Activated naive CD4-positive, alpha-beta T cell treated with anti-CD3 and anti-CD28 coated beads, Interleukin-2, amount 50 U/mL, for 24 hours (primary cell): ENCODE measurements at regions not wholly inside any gene's neighbourhood (a gene's known extent, or its start where the extent isn't known, plus 50 kb on each side); places are given as distances from the start of the nearest gene placed in this dataset.

Experiments used
- H3K27ac Mint-ChIP-seq: one replicate; pipeline ENCODE4 v1.8.0; 2021; ENCODE audit warnings: mild to moderate bottlenecking, mixed read lengths
- H3K27me3 Mint-ChIP-seq: one replicate; pipeline ENCODE4 v1.8.0; 2021; ENCODE audit warnings: mixed read lengths
- H3K36me3 Mint-ChIP-seq: one replicate; pipeline ENCODE4 v1.8.0; 2021; ENCODE audit warnings: mixed read lengths
- H3K4me1 Mint-ChIP-seq: one replicate; pipeline ENCODE4 v1.8.0; 2021; ENCODE audit warnings: mixed read lengths
- H3K4me3 Mint-ChIP-seq: one replicate; pipeline ENCODE4 v1.8.0; 2021; ENCODE audit warnings: mild to moderate bottlenecking, mixed read lengths
- H3K9me3 Mint-ChIP-seq: one replicate; pipeline ENCODE4 v1.8.0; 2021; ENCODE audit warnings: mixed read lengths

DNA sequence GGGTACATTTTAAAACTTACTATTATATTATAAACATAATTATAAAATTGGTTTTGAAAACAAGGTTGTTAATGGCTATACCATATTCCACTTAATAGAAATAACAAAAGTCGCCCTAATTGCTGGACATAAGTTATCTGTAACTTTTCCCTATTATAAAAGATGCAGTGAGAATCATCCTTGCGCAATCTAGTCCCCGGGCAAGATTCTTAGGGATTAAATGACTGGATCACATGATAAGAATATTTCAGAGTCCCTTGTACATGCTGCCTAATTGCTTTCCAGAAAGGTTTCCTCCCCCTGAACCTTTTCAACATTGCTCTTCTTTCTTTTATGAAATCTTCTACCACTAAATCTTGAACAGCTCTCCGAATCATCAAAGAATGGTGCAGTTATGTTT is 479.8 kb upstream of the MKI67 start:
- Mint-ChIP-seq H3K4me1 (no peaks in the 10 kb centered on the region), H3K4me3 (no peak overlapping the region), H3K27me3 (peaks cover 1% of the 10 kb centered on the region), H3K36me3 (no peaks in the 10 kb centered on the region), H3K9me3 (peaks cover 4% of the 10 kb centered on the region), H3K27ac (no peak overlapping the region)

DNA sequence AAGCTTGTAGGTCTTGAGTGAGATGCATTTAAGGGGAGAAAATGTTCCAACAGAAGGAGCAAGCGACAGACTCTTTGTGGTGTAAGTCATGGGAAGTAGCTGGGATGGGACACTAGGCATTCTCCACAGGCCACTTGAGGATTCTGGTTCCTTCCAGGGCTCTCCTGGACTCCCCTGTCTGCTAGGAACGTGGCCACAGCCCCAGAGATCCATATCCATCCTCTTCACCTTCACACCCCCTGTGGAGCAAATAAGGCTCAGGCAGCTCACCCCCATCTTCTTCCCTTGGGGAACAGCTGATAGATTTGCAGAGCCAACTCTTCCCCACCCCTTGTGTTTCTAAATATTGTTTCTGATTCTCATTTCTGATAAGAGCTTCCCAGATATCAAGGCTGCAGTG is 482.6 kb upstream of the MKI67 start:
- H3K27ac Mint-ChIP-seq = no peak overlapping the region
- no peaks in the 10 kb centered on the region for H3K4me1 Mint-ChIP-seq
- no peak overlapping the region for H3K4me3 Mint-ChIP-seq
- H3K9me3 Mint-ChIP-seq = no peaks in the 10 kb centered on the region
- no peaks in the 10 kb centered on the region for H3K36me3 Mint-ChIP-seq
- H3K27me3 Mint-ChIP-seq = no peaks in the 10 kb centered on the region

DNA sequence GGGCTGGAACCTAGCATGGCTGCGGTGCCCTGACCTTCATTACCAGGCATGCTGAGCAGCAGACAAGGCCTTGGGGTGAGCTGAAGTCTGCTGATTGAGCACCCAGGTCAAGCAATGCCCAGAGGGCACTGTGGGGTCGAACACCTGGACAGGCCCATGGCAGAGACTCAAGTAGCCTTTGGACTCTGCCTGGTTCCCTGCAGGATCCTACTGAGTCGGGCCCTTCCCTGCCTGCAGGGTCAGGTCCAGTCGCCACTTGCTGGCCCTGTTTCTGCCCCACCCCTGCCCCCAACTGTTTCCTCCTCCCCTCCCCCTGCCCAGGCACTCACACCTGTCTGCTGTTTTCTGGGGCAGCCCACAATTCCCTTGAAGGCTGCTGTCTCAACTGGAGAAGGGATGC is 483.2 kb upstream of the MKI67 start:
- H3K36me3 Mint-ChIP-seq = no peaks in the 10 kb centered on the region
- no peaks in the 10 kb centered on the region for H3K27me3 Mint-ChIP-seq
- no peak overlapping the region for H3K27ac Mint-ChIP-seq
- H3K4me1 Mint-ChIP-seq = no peaks in the 10 kb centered on the region
- no peaks in the 10 kb centered on the region for H3K9me3 Mint-ChIP-seq
- H3K4me3 Mint-ChIP-seq = no peak overlapping the region

DNA sequence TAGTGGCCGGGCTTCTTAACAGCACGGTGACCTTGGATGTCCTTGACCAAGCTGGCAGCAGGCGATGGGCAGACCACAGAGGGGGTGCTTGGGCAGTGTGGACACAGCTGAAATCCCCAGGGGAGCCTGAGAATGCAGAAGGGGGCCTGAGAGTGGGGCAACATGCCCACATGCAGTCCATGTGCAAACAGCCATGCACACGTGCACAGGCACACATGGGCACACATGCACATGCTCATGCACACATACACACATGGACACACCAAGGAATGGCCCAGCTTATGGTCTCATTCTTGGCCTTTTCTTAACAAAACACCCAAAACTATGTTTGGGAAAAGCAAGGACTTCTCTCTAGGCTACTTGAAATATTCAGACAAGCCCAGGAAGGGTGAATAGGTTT is 483.9 kb upstream of the MKI67 start:
- Mint-ChIP-seq H3K27ac (no peak overlapping the region), H3K9me3 (no peaks in the 10 kb centered on the region), H3K4me1 (no peaks in the 10 kb centered on the region), H3K27me3 (no peaks in the 10 kb centered on the region), H3K4me3 (no peak overlapping the region), H3K36me3 (no peaks in the 10 kb centered on the region)

DNA sequence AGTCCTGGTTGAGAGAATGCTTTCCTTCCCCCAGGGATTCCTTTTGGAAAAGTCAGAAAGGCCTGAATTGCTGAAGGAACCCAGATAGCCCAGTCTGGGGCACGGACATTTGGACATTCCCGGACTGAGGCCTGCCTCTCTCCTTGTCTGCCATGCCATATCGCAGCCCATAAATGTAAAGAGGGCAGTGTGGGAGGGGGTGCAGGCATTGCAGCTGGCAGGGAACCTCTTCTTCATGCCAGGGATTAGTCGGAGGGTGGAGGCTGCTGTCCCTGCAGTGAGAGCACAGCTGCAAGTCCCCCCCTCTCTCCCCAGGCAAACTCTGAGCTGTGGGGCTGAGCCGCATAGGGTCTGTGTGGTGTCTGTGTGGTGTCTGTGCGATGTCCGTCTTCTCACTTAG is 486.0 kb upstream of the MKI67 start:
- H3K9me3 Mint-ChIP-seq = no peaks in the 10 kb centered on the region
- no peak overlapping the region for H3K27ac Mint-ChIP-seq
- no peaks in the 10 kb centered on the region for H3K27me3 Mint-ChIP-seq
- no peaks in the 10 kb centered on the region for H3K36me3 Mint-ChIP-seq
- H3K4me3 Mint-ChIP-seq = no peak overlapping the region
- no peaks in the 10 kb centered on the region for H3K4me1 Mint-ChIP-seq

DNA sequence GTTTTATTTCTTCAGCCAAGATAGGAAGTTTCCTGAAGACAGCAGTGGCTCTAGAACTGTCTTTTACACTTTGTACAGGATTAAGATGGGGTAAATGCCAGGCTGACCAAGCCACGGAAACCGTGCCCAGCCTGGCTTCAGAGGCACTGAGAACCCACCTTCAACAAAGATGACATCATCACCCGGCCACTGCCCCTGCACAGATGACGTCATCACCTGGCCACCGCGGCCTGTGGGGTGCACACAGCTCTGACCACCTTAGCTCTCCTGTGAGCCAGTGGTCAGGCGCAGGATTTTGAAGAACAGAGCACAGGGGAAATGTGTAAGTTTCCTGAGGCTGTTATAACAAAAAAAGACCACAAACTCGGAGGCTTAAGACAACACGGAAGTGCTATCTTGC is 486.4 kb upstream of the MKI67 start:
- Mint-ChIP-seq H3K4me1 (no peaks in the 10 kb centered on the region), H3K9me3 (no peaks in the 10 kb centered on the region), H3K4me3 (no peak overlapping the region), H3K27me3 (no peaks in the 10 kb centered on the region), H3K36me3 (no peaks in the 10 kb centered on the region), H3K27ac (no peak overlapping the region)

DNA sequence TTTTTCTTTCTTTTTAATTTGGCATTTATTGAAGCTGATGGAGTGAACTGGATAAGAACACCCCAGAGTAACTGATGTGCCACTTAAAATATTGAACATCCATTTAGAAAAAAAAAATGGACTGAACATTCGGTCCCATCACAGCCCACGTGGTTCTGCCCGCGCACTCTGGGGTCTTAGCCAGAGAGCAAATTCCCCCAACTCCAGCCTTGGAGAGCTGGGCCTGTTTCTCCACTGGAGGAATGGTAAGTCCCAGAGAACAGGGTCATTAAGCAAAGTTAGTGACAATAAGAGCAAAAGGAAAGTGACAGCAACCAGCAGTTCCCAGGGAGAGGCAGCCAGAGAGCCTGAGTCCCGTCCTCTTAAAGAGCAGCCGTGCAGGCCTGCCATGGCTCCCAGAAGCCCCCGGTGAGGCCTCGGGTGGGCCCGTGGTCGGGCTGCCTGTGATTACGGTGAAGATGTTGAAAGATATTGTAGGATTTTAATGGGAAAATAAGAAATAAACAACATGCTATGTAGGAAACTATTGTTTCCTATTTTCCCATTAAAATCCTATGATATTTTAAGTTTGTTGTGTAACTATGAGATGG is 487.9 kb upstream of the MKI67 start:
- H3K27me3 Mint-ChIP-seq = no peaks in the 10 kb centered on the region
- no peaks in the 10 kb centered on the region for H3K9me3 Mint-ChIP-seq
- no peak overlapping the region for H3K27ac Mint-ChIP-seq
- H3K4me1 Mint-ChIP-seq = no peaks in the 10 kb centered on the region
- H3K4me3 Mint-ChIP-seq = no peak overlapping the region
- no peaks in the 10 kb centered on the region for H3K36me3 Mint-ChIP-seq

DNA sequence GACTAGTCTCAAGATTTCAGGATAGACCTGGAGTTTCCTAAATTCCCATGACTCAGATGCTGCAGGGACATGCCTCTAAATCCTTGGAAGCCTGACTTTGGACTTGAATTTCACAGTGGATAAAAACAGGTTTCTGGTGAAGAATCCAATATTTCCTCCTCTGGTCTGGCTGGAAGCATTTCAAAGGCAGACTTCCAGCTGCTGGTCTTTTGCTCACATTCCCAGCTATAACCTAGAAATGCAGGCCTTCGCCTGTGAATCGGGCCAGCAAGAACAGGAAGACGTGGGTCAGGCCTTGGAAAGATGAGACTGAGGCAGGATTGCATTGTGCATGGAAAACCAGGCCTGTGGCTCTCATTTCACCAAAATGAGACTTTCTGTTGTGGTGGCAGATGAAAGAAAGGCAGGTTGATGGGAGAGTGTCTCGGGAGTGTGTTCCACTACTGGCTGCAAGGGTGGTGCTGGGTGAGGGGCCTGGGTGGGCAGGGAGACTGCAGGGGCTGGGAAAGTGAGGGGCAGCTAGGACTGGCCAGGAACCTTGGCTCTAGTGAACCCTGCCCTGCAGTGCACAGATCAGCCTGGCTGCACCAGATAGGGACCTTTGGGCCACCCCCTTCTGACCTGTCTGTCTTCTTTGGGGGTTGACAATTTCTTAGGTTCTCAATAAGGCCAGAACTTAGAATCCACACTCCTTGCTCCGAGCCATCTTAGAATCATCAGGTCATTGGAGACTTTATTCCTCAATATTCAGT is 488.8 kb upstream of the MKI67 start:
- Mint-ChIP-seq H3K27me3 (no peaks in the 10 kb centered on the region), H3K4me3 (no peak overlapping the region), H3K27ac (no peak overlapping the region), H3K36me3 (no peaks in the 10 kb centered on the region), H3K9me3 (no peaks in the 10 kb centered on the region), H3K4me1 (no peaks in the 10 kb centered on the region)

DNA sequence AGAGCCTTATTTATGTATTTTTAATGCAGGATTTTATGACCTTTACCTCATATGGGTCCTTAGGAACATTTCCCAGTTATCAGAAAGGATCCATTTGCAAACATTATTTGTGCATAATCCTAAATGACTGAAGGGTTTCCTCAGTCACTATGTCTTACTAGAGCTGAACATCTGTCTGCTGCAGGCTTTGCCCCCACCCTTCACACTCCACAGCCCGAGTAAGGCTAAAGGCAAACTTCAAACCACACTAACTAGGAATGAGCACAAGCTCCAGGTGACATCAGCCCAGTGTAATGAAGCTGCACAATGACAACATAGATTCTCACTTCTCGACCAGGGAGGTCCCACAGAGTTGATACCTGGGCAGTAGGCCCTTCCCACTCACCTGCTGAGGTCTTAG is 491.3 kb upstream of the MKI67 start:
- Mint-ChIP-seq H3K4me3 (no peak overlapping the region), H3K9me3 (no peaks in the 10 kb centered on the region), H3K27ac (no peak overlapping the region), H3K27me3 (no peaks in the 10 kb centered on the region), H3K36me3 (no peaks in the 10 kb centered on the region), H3K4me1 (no peaks in the 10 kb centered on the region)

DNA sequence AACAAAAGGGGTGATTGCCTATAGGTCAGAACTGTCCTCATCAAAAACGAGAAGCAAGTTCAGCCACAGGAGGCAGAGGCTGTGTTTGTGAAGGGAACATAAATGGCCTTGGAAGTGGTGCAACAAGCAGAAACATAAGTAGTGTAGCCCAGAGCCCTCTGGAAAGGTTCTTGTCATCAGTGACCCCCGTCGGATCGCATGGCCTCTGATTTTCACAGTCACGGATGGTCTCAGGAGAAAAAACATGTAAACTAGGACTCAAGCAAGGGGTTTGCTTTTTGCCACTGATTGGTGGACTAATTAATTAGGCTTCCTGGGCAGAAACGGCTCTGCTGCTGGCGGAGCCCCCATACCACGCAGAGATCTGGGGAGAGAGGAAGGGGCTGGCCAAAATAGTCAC is 496.5 kb upstream of the MKI67 start:
- H3K27ac Mint-ChIP-seq = no peak overlapping the region
- H3K36me3 Mint-ChIP-seq = no peaks in the 10 kb centered on the region
- peaks cover 2% of the 10 kb centered on the region for H3K27me3 Mint-ChIP-seq
- H3K4me1 Mint-ChIP-seq = no peaks in the 10 kb centered on the region
- no peak overlapping the region for H3K4me3 Mint-ChIP-seq
- no peaks in the 10 kb centered on the region for H3K9me3 Mint-ChIP-seq

DNA sequence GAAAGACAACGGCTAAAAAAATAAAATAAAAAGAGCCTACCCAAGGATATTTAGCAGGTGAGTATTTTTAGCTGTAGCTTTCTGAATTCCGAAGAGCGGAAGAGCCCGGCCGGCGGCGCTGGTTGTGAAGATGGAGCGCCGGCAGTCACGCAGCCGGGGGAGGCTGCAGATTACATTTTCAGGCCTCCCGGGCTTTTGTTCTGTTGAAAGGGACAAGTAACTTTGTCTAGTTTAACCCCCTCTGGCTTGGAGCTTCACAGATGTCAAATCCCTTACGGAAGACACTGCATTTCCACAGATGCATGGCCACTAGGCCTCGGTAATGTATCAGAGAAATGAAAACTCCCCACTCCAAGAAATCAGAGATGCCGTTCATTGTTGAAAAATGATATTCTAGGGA is 497.6 kb upstream of the MKI67 start:
- no peaks in the 10 kb centered on the region for H3K4me1 Mint-ChIP-seq
- H3K36me3 Mint-ChIP-seq = no peaks in the 10 kb centered on the region
- H3K9me3 Mint-ChIP-seq = no peaks in the 10 kb centered on the region
- H3K27me3 Mint-ChIP-seq = peaks cover 2% of the 10 kb centered on the region
- H3K27ac Mint-ChIP-seq = no peak overlapping the region
- no peak overlapping the region for H3K4me3 Mint-ChIP-seq

DNA sequence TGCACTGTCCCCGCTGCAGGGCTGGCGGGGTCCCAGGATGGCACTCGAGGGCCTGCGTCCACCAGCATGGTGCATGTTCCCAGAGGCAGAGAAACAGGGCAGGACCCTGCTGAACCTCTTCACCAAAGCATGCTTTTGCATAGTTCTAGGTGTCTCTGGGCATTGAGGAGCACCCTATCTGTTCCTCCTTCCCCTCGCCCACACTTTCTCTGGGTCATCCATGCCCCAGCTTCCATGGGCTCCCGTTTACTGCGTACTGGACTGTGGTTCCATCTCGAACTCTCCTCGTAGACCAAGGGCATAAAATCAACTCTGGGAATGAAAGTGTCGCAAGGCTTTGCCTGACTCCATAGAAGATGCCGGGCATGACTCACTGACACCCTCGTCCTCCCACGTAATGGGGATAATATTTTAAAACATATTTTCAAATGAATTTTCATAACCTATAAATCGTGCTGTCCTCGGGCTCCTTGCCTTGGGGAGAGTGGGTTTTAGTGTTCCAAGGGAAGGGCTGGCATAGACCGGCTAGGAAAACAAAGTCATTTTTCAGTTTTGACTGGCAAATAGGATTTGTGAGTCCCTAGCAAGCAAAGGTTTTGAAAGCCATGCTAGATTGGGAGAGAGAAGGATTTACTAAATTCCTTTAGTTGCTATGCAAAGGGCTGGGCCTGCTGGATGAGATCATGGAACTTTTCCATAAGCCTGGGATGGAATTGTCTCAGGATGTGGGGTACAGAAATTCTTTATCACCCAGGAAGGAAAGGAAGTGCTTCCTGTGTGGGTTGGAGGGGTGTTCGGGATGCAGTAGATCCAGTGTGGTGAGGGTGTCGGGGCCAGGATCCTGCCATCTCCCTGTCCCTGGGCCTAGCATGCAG is 498.7 kb upstream of the MKI67 start:
- peaks cover 2% of the 10 kb centered on the region for H3K27me3 Mint-ChIP-seq
- H3K9me3 Mint-ChIP-seq = no peaks in the 10 kb centered on the region
- H3K4me3 Mint-ChIP-seq = no peak overlapping the region
- H3K36me3 Mint-ChIP-seq = no peaks in the 10 kb centered on the region
- no peak overlapping the region for H3K27ac Mint-ChIP-seq
- H3K4me1 Mint-ChIP-seq = no peaks in the 10 kb centered on the region

DNA sequence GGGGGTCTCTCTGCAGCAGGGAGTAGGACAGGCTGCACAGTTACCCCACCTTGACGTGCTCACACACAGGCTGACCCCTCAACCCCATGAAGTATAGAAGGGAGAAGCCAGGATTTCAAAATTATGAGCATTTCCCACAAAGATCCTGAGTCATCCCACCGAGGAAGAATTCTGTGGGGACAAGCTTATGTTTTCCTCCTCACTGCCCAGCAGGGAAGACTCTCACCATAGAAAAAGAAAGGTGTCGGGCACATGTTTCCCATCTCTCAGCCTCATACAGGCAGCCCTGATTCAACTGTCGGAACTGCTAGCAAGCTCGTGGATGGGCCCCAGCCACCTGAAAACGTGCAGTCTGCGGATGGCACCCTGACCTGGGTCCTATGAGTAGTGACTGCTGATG is 499.7 kb upstream of the MKI67 start:
- no peaks in the 10 kb centered on the region for H3K36me3 Mint-ChIP-seq
- H3K27me3 Mint-ChIP-seq = peaks cover 2% of the 10 kb centered on the region
- no peak overlapping the region for H3K4me3 Mint-ChIP-seq

DNA sequence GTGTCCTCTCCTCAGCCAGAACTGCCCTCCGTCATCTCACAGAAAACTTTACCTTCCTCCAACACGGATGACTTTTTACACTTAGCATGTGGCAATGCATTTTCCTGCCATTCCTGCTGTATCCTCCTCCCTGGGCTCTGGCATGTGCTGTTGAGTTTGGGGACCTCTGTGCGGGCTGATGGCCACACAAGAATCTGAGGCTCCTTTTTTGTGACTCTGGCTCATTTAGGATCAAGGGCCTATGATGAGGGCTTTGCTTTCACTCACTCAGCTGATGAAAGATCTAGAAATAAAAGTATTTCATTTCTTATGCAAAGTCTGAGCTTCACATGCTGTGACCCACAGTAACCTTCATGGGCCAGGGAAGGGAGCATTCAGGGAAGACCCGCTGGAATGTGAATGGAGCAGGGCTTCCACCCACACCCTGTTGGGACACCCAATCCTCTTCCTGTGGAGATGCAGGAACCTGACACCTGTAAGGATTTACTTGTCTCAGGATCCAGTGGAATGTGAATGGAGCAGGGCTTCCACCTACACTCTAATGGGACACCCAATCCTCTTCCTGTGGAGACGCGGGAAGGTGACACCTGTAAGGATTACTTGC is 500.3 kb upstream of the MKI67 start:
- Mint-ChIP-seq H3K9me3 (no peaks in the 10 kb centered on the region), H3K27ac (no peak overlapping the region), H3K4me3 (no peak overlapping the region), H3K36me3 (no peaks in the 10 kb centered on the region), H3K4me1 (no peaks in the 10 kb centered on the region), H3K27me3 (peaks cover 2% of the 10 kb centered on the region)

More for the DNA sequence above, 499.7 kb upstream of the MKI67 start:
- no peak overlapping the region for H3K27ac Mint-ChIP-seq
- no peaks in the 10 kb centered on the region for H3K9me3 Mint-ChIP-seq
- no peaks in the 10 kb centered on the region for H3K4me1 Mint-ChIP-seq

DNA sequence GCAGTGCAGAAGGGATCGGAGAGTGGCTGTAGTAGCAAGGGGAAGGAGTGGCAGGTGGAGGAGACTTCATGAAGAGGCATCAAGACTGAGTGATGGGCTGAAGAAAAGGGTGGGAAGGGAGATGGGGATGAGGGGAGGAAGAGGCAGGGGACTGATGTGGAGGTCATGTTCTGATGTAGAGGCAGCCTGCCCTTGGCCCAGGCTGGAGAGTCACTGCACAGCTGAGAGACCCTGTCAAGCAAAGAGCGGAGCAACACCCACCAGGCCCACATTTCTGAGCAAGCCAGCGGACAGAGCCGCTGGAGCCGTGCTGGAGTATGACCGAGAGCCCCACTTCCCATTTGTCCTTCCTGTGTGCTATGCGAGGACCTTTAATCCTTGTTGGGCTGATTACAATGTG is 501.6 kb upstream of the MKI67 start:
- Mint-ChIP-seq H3K9me3 (no peaks in the 10 kb centered on the region), H3K4me1 (no peaks in the 10 kb centered on the region), H3K36me3 (no peaks in the 10 kb centered on the region), H3K4me3 (no peak overlapping the region), H3K27me3 (peaks cover 2% of the 10 kb centered on the region), H3K27ac (no peak overlapping the region)

DNA sequence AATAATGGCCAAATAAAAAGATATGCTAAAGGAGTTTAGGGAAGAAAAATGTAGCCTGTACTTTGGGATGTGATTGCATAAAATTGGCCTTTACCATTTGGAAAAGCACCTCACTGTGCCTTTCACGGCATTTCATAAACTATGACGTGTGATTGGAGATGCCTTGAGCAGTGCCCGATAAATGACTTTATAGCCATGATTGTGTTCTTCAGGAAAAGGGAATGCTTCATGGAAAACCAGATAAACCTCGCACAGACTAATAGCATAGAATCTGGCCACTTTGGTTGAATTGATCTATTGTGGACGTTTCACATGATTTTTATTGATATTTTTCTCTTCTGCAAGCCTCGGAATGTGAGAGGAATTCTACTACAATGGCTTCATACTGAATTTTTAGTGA is 502.0 kb upstream of the MKI67 start:
- Mint-ChIP-seq H3K27me3 (peaks cover 2% of the 10 kb centered on the region), H3K9me3 (no peaks in the 10 kb centered on the region), H3K4me1 (no peaks in the 10 kb centered on the region), H3K27ac (no peak overlapping the region), H3K36me3 (no peaks in the 10 kb centered on the region), H3K4me3 (no peak overlapping the region)
